D721Med (cell line): ENCODE measurements at regions not wholly inside any gene's neighbourhood (a gene's known extent, or its start where the extent isn't known, plus 50 kb on each side); places are given as distances from the start of the nearest gene placed in this dataset.

Experiments
- DNase-seq: peaks from one replicate; pipeline ENCODE4 v3.0.0; 2011; ENCODE audit warnings: low spot score; ENCODE audit not compliant: insufficient read length
- FAIRE-seq: peaks from 2 replicates; lab custom pipeline; 2011; peaks lifted over from hg19 to GRCh38; lab: Jason Lieb, UNC
- TF ChIP-seq, protein P1 (sequence below): IDR thresholded peaks from 2 replicates; pipeline ENCODE4 v1.5.1; 2012; ENCODE audit warnings: mild to moderate bottlenecking, control low read depth; ENCODE audit not compliant: insufficient read depth; ENCODE audit errors: missing control alignments

DNA sequence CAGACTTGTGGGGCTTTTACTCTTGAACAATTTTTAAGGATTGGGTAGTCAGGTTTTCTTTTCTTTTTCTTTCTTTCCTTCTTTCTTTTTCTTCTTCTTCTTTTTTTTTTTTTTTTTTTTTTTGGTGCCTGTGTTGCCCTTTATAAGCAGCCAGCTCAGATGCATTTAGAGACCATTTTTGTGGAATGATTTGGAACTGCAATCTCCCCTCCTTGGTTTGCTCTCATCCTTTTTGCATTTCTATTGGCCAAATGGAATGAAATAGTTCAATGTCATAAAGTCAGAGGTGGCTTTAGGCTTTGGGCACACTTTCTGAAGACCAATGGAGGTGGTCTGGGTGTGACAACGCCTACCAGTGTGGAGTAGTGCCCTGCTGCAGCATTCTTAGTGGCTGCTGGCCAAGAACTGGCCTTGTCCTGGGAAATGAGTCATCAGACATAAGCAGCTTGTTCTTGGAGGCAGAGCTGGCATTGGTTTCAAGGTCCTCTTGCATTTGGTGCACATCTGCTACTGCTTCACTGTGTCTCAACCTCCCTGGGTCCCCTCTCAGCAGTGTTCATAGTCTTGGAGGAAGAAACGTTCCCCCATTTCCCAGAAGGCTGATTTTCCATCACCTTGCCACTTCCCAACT, 84.5 kb downstream of the CT47B1 start:
- FAIRE-seq = no peak
- TF ChIP-seq, protein P1, sequence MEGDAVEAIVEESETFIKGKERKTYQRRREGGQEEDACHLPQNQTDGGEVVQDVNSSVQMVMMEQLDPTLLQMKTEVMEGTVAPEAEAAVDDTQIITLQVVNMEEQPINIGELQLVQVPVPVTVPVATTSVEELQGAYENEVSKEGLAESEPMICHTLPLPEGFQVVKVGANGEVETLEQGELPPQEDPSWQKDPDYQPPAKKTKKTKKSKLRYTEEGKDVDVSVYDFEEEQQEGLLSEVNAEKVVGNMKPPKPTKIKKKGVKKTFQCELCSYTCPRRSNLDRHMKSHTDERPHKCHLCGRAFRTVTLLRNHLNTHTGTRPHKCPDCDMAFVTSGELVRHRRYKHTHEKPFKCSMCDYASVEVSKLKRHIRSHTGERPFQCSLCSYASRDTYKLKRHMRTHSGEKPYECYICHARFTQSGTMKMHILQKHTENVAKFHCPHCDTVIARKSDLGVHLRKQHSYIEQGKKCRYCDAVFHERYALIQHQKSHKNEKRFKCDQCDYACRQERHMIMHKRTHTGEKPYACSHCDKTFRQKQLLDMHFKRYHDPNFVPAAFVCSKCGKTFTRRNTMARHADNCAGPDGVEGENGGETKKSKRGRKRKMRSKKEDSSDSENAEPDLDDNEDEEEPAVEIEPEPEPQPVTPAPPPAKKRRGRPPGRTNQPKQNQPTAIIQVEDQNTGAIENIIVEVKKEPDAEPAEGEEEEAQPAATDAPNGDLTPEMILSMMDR = no peak
- no peak for DNase-seq

DNA sequence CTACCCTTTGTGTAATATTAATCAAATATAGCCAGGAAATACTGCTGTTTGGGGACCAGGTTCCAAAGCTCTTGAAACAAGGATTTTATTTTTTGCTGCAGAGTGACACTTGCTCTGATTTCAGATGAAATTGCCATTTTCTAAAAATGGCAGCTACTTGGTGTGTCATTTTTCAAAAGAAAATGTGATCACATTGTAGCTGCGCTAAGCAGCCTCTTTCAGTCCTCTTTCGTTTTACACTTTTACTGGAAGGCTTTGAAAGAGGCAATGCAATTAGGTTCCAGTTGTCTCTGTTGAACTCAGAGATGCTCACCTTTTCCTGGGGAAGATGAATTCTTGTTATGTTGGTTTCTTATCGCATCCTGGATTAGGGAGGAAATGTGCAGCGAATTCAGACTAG, 85.1 kb downstream of the CT47B1 start:
- TF ChIP-seq, protein P1 = no peak
- FAIRE-seq (no peak), DNase-seq (no peak)

DNA sequence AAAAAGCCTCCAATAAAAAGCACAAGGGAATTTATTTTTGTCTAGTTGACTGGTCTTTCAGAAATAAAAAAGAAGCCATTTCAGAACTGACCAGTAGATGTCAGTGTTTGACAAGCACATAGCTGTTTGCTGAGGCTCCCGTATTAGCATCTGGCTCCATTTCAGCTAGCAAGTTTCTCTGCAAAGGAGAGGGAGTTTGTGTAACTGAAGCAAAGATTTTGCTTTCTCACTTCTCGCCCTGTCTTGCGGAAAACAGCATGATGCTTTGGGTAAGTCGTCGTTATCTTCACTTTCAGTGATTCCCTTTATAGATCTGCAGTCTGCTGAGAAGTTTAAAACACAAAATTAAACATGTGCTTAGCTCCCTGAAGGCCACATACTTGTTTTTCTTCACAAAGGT, 85.5 kb downstream of the CT47B1 start:
- no peak for DNase-seq
- TF ChIP-seq, protein P1 = peak; percentile 69
- FAIRE-seq = peak; percentile 11

DNA sequence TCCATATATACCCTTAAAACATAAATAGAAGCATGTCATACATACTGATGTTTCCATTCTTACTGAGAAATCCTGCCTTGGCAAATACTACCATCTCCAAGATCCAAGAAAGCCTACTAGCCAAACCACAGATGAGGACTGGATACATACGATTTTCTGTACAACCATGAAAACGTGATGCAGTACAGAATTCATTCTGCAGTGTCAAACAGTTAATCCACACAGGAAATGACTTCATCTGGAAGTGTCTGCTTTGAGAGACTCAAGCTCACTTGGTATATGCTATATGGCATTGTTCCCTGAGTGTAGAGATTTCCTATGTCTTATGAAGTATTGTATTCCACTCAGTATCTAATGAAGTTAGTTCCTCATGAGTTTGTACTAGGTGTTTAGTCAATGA, 94.3 kb downstream of the CT47B1 start:
- no peak for DNase-seq
- FAIRE-seq = no peak
- TF ChIP-seq, protein P1 = no peak

DNA sequence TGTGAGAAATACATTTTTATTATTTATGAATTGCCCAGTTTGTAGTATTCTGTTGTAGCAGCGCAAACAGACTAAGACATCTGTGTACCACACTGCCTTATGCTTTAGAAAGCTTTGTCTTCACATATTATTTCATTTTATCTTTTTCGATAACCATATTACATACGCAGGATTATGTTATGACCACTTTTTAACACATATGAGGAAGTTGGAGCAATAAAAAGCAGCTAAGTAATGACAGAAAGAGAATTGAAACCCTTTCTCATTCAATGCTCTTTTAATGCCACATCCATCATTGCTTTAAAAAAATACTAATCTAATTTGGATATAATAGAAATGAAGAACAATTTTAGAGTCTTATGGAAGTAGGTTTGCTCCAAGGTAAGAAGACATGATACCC, 99.7 kb downstream of the CT47B1 start:
- TF ChIP-seq, protein P1 = no peak
- FAIRE-seq = no peak
- no peak for DNase-seq

DNA sequence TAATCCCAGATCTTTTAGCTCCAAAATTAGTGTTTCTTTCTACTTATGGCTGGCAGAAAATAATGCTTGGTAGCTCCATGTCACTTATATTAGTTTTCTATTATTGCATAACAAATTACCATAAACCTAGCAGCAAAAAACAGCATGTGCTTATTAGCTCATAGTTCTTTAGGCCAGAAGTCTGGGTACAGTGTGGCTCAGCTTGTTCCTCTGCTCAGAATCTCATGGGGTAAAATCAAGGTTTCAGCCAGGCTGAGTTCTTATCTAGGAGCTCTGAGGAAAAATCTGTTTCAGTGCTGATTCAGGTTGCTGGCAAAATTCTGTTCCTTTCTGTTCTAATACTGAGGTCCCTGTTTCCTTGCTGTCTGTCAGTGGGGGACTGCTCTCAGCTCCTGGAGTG, 101.1 kb downstream of the CT47B1 start:
- FAIRE-seq (no peak), DNase-seq (no peak)
- TF ChIP-seq, protein P1 = no peak

DNA sequence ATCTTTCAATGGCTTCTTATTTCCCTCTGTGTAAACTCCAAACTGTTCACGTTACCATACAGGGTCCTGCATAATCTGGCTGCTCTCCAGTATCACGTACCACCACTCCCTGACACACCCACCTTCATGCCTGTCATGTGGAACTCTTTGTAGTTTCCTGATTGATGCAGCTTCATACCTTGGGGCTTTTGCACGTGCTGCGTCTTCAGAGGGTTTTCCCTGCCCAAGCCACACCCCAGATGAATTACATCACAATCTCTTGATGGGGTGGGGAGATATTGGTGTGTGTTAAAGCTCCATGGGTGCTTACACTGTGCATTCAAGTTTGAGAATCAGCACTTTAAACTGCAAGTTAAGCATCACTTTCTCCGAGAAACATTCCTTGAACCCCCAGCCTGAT, 101.9 kb downstream of the CT47B1 start:
- no peak for DNase-seq
- TF ChIP-seq, protein P1 = no peak
- FAIRE-seq = no peak
